ENCODE measurements at regions not wholly inside any gene's neighbourhood (a gene's known extent, or its start where the extent isn't known, plus 50 kb on each side); places are given as distances from the start of the nearest gene placed in this dataset.
"Not testable (repeated sequence)": the region's sequence is repeated elsewhere in the genome, so short reads cannot be mapped to it uniquely, and the experiment has no call there.

DNA sequence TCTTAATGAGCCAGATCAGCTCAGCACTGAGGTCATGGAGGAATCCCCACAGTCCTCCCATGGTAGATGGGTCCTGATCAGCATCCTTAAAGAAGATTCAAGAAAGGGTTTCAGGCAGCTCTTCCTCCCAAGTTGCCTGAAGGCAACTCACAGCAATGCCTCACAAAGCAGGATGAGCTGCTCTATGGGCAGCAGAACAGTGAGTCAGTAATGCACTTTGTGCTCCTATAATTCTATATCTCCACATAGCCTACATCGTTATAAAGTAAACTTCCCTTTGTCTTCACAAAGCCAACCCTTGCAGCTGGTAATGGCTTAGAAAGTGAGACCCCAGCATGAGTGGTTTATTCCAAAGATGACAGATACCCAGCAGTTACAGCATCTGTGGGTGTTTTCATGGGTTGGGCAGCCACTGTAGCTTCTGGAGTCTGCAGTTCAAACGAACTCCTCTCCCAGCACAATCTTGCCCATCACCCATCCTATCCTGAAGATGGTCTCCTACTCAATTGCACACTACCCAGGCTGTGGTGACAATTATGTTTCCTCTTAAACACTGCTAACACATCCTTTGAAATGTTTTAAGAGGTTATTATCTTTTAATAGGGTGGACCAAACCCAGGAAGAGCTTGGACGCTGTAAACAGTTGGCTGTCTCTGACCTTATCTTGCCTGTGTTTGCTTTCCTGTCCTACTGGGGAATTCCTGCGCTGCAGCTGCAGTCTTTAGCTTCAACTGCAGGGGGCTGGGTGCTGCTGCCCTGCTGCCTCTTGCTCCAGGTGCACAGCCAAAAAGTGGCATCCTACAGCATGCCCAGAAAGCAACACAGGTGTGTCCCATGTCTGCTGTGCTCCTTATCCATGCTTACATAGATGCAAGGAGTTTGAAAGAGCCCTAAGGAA, 286.9 kb downstream of the ANAPC1 start:
- TF ChIP-seq, protein P1, sequence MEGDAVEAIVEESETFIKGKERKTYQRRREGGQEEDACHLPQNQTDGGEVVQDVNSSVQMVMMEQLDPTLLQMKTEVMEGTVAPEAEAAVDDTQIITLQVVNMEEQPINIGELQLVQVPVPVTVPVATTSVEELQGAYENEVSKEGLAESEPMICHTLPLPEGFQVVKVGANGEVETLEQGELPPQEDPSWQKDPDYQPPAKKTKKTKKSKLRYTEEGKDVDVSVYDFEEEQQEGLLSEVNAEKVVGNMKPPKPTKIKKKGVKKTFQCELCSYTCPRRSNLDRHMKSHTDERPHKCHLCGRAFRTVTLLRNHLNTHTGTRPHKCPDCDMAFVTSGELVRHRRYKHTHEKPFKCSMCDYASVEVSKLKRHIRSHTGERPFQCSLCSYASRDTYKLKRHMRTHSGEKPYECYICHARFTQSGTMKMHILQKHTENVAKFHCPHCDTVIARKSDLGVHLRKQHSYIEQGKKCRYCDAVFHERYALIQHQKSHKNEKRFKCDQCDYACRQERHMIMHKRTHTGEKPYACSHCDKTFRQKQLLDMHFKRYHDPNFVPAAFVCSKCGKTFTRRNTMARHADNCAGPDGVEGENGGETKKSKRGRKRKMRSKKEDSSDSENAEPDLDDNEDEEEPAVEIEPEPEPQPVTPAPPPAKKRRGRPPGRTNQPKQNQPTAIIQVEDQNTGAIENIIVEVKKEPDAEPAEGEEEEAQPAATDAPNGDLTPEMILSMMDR (IDR thresholded peaks at IDR 0.05) = not testable (repeated sequence)
- TF ChIP-seq POLR2A, POLR2AphosphoS5 (IDR thresholded peaks at IDR 0.05): not testable (repeated sequence)

Measured in gastroesophageal sphincter (tissue), 3 donors.